Stimulated activated CD4-positive, alpha-beta T cell treated with anti-CD3 and anti-CD28 coated beads, Interleukin-12 subunit alpha, Interleukin-12 subunit beta, amount 100 ng/mL, for 4 hours (primary cell): ENCODE measurements at regions not wholly inside any gene's neighbourhood (a gene's known extent, or its start where the extent isn't known, plus 50 kb on each side); places are given as distances from the start of the nearest gene placed in this dataset.
"Not testable (repeated sequence)": the region's sequence is repeated elsewhere in the genome, so short reads cannot be mapped to it uniquely, and the experiment has no call there.

Experiments used
- DNase-seq: peaks from one replicate; pipeline ENCODE4 v3.0.0-alpha.2; 2020

DNA sequence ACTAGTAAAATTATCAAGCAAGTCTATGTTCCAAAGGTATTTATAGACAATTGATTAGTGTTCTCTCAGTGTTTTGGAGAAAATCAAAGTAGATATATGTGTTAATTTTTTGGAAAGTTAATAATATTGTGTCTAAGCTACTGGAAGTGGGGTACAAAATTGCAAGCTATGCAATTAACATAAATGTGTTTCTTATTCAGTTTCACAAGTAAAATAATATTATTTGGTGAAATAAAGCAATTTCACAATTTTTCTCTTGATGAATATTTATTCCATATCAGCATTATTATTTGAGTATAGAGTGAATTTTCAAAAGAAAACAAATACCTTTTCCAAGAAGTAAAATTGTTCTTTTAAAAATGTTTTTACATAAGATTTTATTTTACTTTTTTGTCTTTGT lies 1047.7 kb downstream of the TBL1XR1 start:
- DNase-seq = no peak

DNA sequence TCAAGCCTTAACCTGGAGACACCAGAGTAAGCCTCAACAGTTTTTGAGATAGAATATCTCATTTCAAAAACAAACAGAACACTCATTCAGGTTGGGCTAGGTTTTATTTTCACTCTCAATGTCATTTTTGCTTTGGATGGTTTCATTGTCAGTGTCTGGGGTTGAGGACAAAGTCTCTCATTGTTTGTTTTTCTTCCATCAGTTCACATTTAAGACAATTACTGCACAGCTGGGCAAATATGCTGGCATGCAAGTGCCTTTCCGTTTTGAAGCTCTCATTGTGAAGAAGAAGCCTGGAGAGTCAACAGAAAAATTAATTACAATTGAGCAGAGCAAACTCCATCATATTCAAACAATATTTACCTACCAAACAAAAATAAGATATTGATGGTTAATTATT lies 1050.0 kb downstream of the TBL1XR1 start:
- DNase-seq = no peak

DNA sequence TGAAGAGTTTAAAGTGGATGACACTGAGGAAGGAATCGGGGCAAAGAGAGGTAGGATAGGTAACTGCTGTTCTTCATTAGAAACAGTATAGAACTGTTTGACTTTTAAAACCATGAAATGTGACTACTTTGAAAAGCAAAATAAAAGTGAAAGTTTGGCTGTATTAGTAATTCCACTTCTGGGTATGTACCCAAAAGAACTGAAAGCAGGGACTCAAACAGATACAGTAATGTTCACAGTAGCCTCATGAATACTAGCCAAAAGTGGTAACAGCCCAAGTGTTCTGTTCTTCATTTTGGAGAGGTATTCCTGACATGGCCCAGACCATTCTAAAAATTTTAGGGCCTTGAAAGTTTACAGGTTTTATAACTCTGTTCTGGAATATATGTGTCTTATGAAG lies 1055.4 kb downstream of the TBL1XR1 start:
- DNase-seq = no peak

DNA sequence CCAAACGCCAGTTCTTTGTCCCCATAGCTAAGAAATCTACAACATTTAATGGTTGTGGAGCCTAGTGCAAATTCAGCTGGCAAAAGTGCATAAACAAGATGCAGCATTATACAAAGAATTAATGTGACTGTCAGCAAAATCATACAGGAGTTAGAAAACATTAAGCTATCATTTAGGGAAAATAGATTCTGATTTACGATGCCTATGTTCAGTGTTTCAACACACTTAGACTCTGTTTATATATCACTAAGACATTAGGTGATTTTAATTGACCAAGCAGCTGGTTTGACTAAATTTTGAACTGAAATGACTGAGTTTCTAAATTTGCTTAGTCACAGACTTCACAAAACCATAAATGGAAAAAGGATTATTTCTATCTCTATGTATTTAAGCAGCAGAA lies 1076.8 kb downstream of the TBL1XR1 start:
- DNase-seq = no peak

DNA sequence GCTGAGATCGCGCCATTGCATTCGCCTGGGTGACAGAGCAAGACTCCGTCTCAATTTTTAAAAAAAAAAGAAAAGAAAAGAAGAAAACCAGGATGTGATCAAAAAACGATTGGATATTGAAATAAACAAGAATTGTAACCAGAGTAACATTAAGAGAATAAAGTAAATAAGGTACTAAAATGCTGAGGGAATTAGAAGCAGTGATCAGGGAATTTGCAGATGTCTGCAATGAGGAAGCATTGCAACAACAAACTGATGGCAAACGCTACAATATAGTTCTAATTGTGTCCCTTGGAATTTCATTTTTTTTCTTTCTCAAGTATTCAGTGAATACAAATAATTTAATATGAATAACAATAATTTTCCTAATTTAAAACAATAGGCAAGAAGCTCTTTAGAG lies 1077.5 kb downstream of the TBL1XR1 start:
- DNase-seq = no peak

DNA sequence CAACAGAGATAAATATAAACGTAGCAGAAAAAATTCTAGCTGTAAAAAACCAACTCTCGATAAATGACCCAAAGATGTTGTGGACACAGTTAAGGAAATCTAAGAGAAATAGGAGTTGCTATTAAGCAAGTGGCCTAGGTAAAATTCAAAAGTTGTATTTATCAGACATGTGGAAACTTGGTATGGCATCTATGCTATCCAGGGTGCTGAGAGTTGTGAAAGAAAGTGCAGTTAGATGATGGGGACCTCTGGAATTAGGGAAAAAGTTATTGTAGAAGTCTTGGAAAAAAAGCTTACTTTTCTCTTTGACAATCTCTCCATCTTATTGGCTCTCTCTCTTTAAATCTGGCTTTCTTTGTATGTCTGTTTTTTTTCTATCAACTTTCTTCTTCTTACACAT lies 1090.9 kb downstream of the TBL1XR1 start:
- DNase-seq = no peak

DNA sequence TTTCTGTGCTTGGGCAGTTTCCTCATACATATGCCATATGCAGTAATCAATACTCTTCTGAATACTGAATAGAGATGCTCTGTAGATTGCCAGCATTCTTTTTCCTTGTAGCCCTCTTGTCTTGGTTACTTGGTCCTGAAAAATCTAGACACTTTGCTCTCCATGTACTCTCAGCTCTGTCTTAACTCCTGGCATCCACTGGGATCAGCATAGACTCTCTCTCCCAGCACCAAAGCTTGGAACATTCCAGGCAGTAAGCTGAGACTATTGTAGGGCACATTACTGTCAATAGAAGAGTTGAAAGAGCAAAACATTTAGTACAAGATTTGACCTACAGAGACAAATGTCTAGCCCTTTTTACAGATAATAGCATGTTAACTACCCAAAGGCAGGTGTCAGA lies 1100.3 kb downstream of the TBL1XR1 start:
- no peak for DNase-seq

DNA sequence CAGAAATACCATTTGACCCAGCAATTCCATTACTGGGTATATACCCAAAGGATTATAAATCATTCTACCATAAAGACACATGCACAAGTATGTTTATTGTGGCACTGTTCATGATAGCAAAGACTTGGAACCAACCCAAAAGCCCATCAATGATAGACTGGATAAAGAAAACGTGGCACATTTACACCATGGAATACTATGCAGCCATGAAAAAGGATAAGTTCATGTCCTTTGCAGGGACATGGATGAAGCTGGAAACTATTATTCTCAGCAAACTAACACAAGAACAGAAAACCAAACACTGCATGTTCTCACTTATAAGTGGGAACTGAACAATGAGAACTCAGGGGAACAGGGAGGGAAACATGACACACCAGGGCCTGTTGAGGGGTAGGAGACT lies 1103.4 kb downstream of the TBL1XR1 start:
- not testable (repeated sequence) for DNase-seq

DNA sequence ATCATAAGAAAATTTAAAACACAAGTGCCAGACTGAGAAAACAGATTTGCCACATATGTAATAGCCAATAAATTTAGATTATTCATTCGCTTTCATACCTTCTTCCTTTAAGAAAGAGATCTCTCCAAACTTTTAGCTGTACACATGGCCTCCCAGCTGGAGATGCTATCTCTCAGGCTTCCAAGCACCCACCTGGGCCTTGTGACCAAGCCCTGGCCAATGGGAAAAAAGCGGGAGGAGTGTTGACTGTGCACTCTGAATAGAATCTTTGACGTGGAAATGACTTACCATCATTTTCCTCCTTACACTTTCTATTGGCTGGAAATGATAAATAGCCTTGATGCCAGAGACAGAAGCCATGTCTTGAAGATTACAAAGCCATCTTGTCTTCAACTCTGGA lies 1106.6 kb downstream of the TBL1XR1 start:
- DNase-seq = no peak

DNA sequence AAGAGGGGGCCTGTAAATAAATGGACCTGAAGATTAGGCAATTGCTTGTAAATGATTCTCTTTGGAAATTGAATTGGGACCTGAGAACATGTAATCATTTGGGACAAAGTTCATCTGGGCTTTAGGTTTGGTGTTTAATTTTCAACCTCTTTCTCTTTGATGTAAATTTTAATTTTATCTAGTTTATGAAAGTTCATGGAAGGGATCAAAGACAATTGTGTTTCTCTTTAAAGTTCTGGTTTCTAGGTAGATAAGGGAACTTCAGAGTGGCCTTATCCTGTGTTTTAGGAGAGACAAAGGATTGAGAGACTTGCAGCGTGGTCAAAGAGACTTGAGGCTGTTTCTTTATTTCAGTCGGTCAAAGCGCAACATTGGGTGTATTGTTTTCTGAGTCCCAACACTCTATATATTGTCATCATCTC lies 1108.3 kb downstream of the TBL1XR1 start:
- DNase-seq = no peak

DNA sequence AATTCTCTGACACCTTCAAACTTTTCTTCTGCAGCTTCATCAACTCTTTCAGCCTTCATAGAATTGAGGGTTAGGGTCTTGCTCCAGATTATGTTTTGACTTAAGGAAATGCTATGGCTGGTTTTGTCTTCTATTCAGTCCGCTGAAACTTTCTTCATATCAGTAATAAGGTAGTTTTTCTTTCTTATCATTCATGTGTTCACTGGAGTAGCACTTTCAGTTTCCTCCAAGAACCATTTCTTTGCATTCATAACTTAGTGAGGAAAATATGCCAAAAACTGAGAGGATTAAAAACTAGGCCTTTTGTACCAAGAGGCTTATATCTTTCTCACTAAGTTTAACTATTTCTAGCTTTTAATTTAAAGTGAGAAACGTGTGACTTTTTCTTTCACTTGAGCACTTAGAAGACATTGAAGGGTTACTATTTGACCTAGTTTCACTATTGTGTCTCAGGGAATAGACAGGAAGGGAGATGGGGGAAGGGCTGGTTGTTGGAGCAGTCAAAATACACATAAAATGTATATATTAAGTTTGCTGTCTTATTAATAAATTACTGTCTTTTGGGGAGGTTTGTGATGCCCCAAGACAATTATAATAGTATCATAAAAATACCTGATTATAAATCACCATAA lies 1110.1 kb downstream of the TBL1XR1 start:
- no peak for DNase-seq

DNA sequence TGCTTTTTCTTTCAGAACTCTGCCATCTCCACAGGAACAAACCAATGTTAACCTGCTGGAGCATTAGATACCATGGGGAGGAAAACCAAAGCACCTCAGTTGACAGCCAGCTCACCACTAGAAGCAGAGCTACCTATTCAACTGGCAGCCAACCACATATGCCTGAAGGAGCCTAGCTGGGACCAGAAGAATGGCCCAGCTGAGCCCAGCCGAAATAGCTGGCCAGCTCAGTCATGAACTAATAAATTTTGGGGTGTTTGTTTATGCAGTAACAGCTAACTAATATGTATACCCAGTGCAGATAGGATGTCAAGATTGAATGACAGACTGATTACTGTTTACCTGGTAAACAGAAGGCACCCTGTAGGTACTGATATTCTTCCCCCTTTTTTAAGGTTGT lies 1117.5 kb downstream of the TBL1XR1 start:
- DNase-seq = no peak

DNA sequence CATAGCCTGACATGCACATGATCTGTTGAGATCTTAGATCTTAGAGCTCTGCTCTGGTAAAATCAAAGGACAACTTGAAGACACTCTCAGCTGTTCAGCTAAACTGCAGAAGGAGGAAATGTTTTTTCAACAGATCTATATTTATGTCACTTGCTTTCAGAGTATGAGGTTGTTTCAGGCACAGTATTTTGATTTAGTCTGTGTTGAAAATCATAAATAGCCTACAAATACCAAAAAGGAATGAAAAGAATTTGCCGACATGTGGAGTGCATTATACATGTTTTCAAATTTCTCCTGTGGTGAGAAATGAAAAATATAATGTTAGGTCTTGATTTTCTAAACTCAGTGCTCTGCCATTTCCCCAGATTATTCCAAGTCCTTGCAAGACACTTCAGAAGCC lies 1118.4 kb downstream of the TBL1XR1 start:
- no peak for DNase-seq

DNA sequence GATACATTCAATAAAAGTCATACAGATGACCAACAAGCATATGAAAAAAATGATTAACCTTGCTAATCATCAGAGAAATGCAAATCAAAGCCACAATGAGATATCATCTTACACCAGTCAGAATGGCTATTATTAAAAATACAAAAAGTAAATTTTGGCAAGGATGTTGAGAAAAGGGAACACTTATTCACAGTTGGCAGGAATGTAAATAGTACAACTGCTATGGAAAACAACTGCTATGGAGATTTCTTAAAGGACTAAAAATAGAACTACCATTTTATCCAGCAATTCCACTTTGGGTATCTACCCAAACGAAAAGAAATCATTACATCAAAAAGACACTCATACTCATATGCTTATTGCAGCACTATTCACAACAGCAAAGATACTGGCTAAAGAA lies 1121.8 kb downstream of the TBL1XR1 start:
- no peak for DNase-seq

DNA sequence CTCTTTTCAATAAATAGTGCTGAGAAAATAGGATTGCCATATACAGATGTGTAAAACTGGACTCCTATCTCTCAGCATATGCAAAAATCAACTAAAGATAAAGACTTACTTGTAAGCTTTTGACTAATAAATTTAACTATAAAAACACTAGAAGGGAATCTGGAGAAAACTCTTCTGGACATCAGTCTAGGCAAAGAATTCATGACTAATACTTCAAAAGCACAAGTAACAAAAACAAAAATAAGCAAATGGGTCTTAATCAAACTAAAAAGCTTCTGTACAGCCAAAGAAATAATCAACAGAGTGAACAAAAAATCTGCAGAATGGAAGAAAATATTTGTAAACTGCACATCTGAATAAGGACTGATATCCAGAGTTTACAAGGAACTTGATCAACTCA lies 1122.2 kb downstream of the TBL1XR1 start:
- no peak for DNase-seq

DNA sequence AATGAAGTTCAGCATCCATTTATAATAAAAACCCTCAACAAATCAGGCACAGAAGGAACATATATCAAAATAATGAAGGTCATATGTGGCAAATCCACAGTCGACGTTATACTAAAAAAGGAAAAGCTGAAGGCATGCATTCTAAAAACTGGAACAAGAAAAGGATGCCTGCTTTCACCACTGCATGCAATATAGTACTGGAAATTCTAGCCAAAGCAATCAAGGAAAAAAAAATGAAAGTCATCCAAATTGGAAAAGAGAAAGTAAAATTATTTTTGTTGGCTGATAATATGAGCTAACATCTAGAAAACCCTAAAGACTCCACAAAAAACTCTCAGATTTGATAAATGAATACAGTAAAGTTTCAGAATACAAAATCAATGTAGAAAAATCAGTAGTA lies 1123.2 kb downstream of the TBL1XR1 start:
- no peak for DNase-seq

DNA sequence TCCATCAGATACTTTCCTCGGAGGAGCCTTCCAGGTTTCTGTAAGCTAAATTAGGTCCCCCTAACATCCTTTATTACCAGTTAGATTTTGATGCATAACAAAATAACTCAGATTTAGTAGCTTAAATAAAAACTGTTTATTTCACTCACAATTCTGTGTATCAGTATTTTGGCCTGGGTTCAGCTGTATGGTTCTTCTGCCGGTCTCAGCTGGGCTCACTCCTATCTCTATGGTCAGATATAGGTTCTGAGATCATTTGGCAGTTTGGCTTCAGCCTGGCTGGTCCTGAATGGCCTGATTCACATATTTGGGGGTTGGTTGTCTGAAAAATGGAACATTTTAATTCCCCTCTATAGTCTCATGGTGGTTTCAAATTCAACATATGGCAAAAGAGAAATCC lies 1125.3 kb downstream of the TBL1XR1 start:
- no peak for DNase-seq

DNA sequence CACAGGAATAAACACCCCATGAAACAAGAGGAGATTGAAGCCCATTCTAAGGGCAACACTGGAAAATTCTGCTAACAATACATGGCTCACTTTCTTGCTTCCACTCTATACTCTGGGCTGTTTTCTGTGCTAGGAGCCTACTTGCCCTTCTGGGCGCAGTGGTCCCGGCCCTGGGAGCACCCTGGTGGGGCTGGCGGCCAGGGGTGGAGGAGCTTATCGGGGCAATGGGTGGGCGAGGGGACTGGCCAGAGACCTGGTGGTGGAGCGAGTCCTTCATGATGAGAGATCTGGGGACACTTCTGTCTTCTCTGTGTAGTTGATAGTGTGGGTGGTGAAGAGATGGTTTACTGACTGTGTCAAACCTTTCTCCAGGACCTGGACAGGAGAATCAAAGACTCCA lies 1128.5 kb downstream of the TBL1XR1 start:
- DNase-seq = no peak

DNA sequence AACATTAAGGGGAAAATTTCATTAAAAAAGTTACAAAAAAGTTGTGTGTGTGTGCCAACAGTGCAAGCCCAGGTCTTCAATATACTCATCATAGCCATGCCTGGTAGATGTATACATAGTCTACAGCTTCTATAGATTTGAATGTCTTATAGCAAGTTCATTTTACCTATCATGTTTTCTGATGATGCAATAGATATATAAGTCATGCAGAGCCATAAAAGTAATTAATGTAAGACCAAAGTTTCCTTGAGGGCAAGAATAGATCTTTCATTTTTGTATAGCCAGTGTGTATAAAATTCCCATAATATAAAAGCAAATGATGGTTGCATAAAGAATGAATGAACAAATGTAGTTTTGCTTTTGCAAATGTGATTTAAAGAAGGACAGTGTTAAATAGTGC lies 1138.4 kb downstream of the TBL1XR1 start:
- no peak for DNase-seq

DNA sequence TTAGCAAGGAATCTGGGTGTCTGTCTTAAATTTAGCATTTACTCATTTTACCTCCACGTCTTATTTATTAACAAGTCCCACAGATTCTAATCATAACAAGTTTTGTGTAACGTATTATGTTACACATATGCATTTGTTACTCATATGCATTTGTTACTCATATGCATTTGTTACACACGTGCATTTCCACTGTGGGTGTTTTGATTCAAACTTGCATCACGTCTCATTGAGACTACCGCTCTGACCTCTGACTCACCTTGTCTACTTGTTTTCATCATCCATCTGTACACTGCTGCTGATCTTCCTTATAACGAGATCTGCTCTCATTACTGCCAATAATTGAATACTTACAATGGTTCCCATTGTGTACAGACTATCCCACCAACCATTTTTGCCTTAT lies 1141.4 kb downstream of the TBL1XR1 start:
- no peak for DNase-seq

DNA sequence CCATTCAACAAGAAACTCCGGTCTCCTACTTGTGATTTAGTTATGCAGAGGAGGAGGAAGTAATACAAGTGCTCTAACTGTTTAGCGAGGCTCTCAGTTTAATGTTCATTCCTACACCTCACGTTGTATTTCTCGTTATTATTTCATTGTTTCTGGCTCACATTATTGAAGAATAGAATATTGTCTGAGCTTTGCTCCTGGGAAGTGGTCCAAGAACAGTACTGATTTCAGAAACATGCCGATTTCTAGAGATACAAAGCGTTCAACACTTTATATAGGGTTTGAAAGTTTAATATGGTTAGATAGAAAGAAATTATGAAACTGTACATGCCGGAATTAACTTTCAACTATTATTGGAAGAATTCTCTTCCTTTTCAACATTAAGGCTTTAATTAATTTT lies 1145.5 kb downstream of the TBL1XR1 start:
- no peak for DNase-seq

DNA sequence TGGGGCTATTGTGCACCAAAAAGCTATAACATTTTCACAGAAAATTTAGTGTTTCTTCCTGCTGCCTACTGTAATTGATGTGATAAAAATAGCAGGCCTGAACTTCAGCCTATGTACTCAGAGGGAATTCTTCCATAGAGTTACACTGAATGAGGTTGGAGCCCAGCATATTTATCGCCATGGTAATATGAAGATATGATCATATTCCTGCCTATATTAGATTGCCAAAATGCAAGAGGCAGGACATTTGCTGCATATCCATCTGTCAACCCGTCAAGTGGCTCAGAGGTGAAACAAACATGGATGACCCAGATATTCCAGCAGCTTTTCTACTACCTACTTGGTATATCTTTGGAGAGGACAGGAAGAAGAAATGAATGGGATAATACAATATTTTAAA lies 1150.6 kb downstream of the TBL1XR1 start:
- no peak for DNase-seq

DNA sequence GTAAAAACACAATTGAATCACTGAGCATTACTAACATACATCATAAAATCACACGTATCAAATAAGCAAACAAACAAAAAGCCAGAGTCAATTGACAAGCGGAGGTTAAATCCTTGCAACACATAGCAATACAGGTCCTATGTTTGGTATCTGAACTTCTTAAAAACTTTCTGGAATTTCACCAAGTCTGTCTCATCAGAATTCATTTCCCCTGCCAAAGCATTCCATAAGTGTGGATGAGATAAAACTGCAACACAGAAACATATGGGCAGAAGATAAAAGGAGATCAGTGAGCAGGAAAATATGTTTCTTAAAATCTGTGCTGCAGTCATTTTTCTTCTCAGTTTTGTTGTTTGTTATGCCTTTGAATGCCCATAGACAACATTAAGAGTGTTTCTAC lies 1155.5 kb downstream of the TBL1XR1 start:
- DNase-seq = no peak

DNA sequence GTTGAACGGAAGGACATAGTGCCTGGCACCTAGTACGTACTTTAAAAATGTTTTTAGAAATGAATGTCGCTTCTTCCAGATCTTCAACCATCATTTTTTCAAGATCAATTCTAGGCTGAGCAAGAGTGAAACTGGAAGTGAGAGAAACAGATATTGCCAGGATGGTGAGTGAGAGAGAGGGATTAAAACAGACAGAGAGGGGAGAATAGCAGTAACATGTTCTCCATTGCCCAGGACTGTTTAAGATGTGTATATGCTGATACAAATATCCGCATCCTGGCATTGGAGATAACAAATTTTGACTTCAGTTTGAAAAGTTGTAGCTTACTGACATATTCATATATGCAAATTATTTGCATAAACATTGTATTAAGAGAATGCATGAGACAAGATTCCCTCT lies 1156.1 kb downstream of the TBL1XR1 start:
- no peak for DNase-seq

DNA sequence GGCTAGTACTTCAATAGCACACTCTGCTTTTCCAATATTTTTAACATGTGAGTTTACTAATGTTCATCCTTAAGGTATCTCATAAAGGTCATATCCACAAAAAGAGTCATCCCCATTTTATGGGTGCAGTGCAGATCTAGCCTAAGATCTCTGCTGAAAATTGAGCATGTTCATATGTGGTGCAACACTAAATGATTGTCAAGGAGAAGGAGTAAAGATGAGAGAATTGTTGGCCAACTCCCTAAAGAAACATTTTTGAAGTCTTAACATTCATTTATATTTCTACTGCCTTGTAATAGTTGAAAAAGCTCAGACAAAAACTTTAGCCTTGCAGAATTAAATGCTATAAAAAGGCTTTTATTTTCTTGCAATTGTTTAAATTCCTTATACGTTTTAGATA lies 1159.6 kb downstream of the TBL1XR1 start:
- DNase-seq = no peak

DNA sequence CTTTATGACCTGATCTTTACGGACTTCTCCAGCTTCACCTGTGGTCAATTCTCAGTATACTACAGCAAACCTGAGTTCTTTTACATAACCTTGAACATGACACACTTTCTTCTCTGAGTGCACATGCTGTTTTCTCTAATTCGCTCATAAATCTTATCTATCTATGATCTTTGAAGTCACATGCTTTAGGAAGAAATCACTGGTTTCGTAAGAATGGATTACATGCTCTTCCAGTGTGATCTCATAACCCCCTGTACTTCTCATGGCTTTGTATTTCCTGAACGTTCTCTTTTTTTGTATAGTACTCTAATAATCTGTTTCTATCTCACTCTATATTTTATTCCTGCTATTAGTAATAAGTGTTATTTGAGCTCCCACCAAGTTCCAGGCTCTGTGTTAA lies 1165.2 kb downstream of the TBL1XR1 start:
- no peak for DNase-seq
